Activated T-helper 9 cell treated with anti-CD3 and anti-CD28 coated beads, Interleukin-2, amount 50 U/mL, for 16 hours (primary cell): ENCODE measurements at regions not wholly inside any gene's neighbourhood (a gene's known extent, or its start where the extent isn't known, plus 50 kb on each side); places are given as distances from the start of the nearest gene placed in this dataset.

Source experiments
- DNase-seq: peaks from one replicate; pipeline ENCODE4 v3.0.0-alpha.2; 2020; ENCODE audit warnings: low read depth

DNA sequence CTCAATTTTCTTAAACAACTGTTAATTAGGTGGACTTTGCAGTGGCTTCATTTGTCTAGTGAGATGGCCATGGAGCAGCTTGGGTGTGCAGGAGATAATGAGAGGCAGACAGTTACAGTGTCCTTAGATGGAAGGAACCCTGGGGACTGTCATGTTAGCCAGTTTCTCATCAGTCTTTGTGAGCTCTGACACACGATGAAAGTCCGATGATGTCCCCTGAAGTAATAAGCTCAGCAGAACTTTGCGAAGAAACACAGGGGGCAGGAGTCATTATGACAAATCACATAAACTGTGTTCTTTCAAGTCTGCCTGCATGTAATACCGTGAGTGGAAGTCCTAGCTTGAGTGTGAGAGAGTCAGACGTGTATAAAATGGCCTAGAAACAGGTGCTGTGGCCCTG, 201.8 kb downstream of the DRD1 start:
- DNase-seq, result no peak

DNA sequence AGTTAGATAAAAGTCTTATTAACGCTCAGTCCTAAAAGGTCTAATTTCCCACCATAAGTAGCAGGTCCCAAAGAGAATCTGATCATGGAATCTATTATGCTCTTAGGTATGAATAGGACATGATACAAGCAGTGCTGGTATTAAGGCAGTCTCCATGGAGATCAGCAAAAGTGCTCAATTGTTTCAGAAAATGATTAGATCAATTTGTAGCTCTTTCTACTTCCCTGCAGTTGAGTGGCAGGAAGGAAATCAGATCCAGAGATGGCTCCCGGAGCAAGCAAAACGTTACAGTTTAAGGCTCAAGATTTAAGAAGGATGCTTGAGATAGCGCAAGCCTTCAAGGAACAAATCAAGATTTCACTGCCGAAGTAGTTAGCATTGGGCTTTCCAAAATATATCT, 205.7 kb downstream of the DRD1 start:
- DNase-seq, result no peak

DNA sequence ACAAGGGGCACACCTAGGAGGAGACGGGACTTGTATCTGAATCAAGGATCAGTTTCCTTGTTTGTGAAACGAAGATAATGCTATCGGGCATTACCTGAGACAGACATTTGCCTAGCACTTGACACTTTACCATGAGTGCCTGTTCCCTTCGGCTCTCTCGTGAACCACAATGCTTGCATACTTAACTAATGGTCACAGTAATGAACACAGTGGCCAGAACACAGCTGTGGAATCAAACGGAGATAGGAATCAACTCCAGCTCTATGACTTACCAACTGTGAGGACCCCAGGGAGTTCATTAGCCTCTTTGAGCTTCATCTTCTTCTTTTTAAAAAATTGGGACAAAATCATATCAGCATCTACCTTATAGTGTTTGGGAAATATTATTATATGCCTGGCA, 207.8 kb downstream of the DRD1 start:
- DNase-seq, result no peak

DNA sequence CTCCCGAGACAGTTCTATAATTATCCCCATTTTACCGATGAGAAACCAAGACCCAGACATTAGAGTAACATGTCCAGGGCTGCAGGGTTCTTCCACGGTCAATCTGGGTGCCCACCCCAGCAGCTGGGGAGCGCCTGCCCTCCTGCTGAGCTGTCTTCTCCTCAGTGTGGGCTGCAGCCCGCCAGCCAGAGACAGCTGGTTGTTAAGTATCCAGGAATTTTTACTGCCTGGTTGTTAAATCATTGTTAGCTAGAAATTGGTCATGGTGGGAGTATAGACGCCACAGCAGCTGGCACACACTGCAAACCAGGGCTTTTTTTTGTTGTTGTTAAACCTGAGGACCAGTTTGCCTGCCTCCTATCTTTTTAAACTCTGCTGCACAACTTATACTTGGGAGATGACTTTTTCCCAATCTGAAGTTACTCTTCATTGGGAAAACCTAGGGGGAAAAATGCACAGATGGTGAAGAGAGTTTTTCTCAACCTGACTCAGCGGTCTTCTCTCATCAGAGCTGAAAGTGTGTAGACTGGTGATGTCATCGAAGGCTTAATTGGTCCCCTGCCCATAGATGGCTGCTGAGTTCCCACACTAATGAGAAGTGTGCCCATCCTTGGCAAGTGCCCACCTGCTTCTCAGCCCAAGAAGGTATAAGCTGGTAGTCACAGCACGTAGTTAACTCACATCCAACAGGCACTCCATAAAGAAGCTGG, 208.6 kb downstream of the DRD1 start:
- DNase-seq, result no peak

DNA sequence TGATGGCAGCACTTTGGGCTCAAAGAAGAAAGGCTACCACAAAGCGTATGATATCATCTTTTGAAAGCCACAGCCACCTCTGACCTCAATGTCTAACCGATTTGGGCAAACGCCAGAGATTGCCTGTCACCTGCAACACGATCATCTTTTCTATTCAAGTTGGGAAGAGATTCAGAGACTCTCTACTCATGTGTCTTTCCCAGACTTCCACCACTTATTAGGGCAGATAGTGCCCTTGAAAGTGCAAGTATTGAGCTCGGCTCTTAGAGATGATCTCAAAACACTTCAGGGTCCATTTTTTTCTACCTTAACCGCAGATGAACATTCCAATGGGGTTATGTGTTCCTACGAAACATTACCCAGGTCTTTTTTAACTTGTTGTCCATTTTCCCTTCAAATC, 213.7 kb downstream of the DRD1 start:
- no peak for DNase-seq

DNA sequence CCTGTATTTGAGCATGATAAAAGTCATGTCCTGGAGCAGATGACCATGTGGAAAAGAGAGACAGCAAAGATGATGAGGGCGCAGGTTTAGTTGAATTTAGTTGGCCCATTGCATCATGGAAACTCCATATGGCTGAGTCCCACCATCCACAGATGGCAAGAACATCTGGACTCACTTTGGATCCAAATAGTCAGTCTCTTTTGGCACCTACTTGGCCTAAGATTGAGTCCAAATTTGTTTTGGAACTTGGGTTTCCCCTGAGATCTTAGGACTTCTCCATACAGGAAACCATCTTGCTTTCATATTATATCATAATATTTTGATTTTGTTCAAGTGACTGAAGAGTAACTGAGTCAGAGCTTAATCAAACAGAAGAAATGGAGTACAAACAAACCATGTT, 217.5 kb downstream of the DRD1 start:
- no peak for DNase-seq

DNA sequence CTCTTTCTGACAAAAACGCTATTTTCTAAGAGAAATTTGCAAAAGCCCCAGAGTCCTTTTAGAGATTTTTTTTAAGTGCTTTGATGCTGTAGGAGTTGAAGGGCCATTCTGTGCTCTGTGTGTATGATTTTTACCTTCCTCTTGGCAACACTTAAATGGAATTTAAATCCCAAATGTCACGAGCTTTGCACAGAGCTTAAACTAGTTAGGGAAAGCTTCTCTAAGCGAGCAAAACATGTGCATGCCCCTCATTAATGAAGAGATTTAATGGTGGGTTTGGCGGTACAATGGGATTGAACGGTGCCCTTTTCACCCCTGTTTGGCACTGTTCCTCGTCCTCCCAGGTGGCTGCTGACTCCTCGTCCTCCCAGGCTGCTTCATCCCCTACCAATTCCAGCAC, 220.7 kb downstream of the DRD1 start:
- DNase-seq, result no peak

DNA sequence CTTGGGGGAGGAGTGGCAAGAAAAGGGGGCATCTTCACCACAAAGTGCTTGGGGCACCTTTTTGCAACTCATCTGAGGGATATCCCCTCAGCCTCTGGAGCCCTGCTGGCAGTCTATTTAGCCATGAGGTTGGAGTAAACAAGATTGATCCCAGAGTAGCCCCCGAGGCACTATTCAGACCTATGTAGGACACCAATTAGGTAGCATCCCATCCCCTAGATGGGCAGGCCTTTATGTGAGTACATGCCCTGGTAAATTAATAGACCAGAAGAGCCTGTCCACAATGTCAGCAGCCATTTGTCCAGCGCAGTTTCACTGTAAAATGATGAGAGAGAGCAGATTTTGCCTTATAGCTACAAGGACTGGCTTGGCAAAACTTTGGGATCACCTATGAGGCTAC, 221.4 kb downstream of the DRD1 start:
- DNase-seq, result no peak

DNA sequence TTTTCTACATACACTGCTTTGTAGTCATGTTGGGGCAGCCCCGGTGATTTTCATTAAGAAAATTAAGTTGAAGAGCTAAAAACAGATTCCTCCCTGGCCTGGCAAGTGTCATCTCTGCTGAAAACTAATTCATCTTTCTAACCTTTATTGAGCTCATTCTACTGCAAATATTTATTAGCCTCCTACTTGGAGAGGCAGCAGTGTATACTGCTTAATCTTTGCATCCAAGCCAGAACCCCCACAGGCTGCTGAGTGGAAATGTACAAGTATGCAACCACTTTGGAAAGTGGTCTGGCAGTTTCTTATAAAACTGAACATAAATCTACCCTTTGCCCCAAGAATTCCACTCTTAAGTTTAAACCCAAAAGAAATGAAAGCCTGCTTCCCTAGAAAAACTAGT, 223.4 kb downstream of the DRD1 start:
- no peak for DNase-seq

DNA sequence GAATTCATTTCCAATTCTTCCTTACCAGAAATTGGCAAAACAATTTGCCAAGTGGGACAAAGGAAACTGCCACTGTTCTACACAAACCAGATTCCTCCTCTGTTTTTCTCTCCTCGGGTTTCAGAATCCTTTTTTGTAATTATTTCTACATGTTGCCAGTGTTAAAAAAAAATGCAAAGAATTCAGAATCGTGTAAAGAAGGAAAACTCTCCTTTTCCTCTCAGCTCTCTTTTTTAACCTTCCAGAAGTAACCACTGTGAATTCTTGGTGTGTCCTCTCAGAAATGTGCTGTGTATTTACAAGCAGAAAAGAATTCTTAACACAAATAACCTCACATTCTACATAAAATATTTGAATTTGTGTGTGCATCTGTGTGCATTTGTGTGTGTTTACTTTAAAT, 224.6 kb downstream of the DRD1 start:
- no peak for DNase-seq

DNA sequence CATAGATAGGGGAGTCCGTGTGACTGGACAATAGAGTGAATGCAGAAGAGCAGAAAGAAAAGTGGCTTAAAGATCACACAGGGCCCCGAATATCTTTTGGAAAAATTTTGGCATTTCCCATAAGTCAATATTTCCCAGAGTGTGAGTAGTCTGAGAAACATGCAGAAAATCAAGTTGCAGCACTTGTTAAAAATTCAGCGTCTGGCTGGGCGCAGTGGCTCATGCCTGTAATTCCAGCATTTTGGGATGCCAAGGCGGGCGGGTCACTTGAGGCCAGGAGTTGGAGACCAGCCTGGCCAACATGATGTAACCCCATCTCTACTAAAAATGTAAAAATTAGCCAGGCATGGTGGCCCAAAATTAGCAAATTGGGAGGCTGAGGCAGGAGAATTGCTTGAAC, 227.0 kb downstream of the DRD1 start:
- no peak for DNase-seq

DNA sequence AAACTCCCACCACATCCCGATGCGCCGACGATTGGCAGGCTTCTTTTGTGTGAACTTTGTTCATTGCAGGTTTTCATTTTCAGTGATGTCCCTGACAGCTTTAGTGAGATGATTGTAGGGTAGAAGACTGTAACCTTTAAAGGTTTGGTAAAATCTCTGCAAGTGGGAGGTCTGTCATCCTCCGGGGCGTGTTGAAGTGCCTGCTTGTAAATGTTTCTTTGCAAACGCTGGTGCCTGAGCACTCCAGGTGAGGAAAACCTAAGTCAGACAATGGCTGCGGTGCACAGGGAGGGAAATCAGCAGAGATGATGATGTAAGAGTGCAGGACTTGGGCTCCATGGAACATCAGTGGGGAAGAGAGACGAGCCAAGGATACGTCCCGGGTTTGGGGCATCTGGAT, 228.1 kb downstream of the DRD1 start:
- no peak for DNase-seq

DNA sequence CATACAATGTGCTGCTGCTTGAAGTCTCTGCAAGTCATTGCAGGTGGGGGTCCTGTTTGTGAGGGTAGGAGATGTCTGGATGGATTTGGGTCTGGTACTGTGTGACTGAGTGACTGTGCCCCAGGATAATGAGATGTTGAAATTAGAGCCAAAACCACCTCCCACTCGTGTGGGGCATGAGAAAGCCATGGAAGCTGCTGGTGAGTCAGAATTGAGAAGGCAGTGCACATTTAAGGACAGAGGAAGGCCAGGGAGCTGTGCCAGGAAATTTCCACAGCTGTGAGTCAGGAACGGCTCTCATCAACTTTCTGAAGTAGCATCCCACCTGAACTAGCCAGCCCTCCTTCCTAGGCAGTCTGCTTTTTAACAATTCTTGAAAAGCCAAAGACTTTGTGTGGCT, 229.8 kb downstream of the DRD1 start:
- DNase-seq, result no peak

DNA sequence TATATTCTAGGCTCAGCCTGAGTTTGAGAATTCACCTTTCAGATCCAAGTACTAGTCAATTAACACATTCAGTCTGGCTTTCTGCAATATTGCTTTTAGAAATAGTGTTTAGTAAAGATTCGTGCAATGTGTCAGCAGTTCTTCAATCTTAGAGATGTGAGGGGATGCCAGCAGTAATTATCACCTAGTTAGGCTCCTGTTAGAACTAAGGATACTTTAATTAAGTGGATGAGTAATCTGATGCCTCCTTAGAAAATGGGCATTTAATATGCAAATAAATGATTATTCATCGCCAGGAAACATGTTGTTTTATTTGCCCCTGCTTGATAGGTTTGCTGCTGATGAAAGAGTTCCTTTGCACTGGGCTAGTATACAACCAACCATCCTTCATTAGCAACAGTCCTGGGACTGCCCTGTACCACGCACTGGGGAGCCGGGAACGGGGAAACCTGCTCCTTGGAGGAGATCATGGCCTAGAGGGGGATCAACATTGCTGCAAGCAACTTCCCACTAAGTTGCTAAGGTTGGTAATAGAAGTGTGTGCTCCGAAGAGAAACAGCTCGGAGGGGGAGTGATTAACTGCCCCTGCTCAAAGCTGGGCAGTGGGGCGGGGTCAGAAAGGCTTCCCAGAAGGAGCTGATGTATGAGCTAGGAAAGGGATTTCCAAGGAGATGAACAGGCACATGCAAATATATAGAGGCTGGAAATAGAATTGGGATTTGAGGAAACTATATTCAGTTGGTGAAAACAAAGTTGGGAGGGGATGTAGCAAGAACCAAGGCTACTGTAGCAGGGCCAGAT, 231.8 kb downstream of the DRD1 start:
- DNase-seq, result no peak

DNA sequence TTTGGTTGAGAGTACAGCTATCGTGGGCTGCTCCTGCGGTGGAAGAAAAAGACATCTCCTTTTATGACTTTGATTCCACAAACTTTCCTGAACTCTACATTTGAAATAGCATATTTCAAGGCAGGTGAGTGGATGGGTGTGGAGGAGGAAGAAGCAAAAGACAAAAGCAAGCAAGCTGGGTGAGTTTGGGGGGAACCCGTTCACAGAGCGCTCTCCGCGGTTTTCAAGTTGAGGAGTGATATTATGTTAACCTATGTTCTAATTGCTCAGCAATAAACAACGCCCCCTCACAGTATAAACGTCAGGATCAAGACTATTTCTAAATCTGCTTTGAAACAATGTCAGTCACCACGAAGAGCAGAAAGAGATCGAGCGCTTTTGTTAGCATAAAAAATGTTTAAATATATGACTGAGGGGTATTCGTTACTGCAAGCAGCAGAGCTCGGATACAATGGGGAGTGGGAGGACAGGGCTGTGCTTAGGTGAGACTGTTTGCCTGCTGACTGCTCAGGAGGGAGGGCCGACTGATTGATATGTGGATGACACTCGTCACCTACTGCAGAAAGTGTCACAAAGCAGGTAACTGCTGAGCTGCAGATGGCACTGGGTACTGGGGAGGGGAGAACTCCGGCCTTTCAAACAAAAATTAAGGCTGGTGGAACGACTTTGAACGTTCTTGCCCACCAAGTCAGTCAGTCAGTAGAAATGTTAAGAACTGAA, 236.5 kb downstream of the DRD1 start:
- DNase-seq, result no peak

DNA sequence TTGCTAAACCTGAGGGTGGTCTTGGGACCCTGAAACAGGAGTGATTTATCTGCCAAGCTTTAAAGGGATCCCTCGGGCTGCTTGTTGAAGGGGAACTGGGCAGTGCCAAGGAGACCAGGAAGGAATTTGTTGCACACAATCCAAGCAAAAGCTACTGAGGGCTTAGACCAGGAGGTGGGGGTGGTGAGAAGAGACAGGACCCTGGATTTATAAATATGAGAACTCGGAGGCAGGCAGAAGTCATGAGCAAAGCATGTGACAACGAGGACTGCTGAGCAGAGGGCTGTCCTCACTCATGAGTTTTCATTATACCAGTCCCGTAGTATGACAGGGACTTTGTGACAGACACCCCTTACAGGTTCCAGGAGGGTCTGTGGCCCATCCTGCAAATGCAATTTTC, 237.3 kb downstream of the DRD1 start:
- DNase-seq, result no peak

DNA sequence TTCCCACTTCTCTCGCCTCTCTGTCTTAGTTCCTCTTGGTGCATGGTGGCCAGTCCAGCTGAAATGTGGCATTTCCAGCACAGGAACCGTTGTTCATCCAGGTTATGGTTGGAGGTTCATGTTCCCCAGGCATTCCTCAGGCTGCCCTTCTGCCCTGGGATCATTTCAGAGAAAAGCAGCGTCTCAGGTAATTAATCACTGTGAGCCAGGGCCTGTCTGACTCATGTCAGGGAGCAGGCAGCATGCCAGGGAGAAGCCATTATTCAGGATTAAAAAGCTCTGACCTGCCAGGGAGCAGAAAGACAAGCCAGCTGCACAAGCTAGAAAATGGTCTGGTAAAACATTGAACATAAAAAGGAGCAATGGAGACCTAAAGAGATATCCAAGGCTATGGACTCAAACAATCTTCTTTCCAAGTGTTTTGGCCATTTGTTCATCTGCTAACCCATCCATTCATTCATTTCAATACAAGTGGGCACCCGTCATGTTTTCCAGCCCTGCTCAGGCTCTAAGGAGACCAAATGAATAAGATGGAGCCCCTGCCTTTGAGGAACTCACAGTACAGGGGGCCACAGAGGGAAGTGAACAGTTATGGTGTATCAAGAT, 241.4 kb downstream of the DRD1 start:
- DNase-seq, result no peak

DNA sequence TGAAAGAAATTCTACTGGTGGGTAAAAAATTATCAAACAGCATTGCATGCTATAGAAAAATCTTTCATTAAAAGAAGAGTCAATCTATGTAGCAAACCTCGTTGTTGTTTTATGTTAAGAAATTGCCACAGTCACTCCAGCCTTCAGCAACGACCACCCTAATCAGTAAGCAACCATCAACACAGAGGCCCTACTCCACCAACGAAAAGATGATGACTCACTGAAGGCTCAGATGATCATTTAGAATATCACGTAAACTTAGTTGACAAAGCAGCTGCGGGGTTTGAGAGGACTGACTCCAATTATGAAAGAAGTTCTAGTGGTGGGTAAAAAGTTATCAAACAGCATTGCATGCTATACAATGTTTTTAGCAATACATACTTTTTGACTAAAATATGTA, 242.6 kb downstream of the DRD1 start:
- DNase-seq, result no peak

DNA sequence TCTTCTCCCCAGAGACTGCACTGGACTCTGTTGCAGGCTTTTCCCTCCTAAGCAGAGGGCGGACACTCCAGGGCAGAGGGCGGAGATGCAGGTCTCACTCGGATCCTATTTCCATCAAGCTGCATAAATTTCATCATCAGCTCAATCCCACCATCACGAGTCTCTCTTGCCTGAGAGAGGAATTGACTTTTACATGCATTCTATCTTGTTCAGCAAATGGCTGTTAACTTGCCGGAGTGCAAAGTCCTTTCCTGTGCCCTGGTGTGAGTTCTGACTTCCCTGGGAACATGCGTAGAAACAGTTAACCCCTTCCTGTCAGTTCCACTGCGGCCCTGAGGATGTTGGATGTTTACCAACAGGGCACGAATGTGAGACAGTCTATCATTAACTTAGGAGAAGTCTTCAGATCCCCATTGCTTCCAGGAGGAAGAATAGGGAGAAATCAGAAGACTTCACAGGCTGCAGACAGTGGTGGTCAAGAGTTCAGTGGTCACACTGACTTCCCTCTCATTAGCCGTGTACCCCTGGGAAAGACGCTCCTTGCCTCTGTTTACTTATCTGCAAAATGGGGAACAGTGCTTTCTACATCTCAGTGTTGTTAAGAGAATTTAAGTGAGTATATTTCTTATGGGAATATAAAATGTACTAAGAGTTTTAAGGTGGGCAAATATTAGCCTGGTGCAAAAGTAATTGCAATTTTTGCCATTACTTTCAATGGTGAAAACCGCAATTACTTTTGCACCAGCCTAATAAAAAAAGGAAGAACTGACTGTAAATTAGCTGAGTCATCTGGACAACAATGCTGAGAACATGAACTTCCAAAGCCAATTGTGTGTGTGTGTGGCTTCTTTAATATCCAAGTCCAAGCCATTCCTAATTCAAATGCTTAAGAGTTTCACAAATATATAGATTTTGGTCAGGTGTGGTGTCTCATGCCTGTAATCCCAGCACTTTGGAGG, 248.0 kb downstream of the DRD1 start:
- DNase-seq, result no peak

DNA sequence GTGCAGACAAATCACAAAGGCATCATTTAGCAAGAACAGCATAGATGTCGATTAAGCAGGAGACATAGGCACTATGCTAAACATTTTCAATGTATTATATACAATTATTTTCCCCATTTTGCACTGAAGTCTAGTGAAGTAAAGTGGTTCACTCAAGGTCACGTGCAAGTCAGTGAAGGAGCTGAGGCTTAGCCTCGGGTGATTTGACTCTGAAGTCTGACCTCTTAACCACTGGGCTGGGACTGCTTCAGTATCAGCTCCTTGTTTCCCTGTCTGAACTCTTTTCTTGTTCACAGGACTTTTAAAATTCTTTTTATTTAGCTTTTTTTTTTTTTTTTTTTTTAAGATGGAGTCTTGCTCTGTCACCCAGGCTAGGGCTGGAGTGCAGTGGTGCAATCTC, 262.7 kb downstream of the DRD1 start:
- DNase-seq, result no peak

DNA sequence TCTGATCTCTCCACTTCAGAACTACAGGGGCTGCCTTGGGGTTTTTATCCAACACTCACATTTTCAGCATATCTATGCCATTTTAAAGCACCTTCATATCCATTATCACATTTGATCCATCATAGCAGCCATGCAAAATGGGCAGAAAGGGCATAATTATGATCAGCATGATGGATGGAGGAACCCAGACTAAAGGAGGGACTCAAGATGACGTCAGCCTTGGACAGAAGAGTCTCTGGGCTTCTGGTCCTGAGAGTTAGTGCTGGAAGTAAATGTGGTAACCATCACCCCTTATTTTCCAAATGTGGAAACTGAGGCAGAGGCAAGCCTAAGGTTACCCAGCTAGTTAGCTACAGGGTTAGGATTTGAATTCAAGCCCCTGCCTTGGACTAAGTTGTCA, 273.1 kb downstream of the DRD1 start:
- no peak for DNase-seq
